NB4 (cell line): ENCODE measurements at regions not wholly inside any gene's neighbourhood (a gene's known extent, or its start where the extent isn't known, plus 50 kb on each side); places are given as distances from the start of the nearest gene placed in this dataset.

Experiments used
- CTCF ChIP-seq: IDR thresholded peaks from one replicate; pipeline ENCODE4 v1.5.1; 2012; ENCODE audit warnings: low read depth, low read length
- MAX ChIP-seq: IDR thresholded peaks from 2 replicates; pipeline ENCODE4 v1.6.1; 2011; ENCODE audit warnings: low read depth, low read length
- MYC ChIP-seq: IDR thresholded peaks from 2 replicates; pipeline ENCODE4 v1.6.1; 2011; ENCODE audit warnings: low read depth, low read length
- POLR2A ChIP-seq: IDR thresholded peaks from 2 replicates; pipeline ENCODE4 v1.6.1; 2011; ENCODE audit warnings: mild to moderate bottlenecking; ENCODE audit not compliant: insufficient read length; ENCODE audit errors: extremely low read depth

- TF ChIP-seq POLR2A: no peak
- no peak for TF ChIP-seq CTCF
- no peak for TF ChIP-seq MAX
- no peak for TF ChIP-seq MYC
Observed at GRCh38 chr17:34475296-34475695, 104.1 kb upstream of the TMEM132E start.
